Activated CD4-positive, alpha-beta T cell treated with anti-CD3 and anti-CD28 coated beads for 36 hours (primary cell): ENCODE measurements at regions not wholly inside any gene's neighbourhood (a gene's known extent, or its start where the extent isn't known, plus 50 kb on each side); places are given as distances from the start of the nearest gene placed in this dataset.
A peak's percentile ranks its signal among the peaks of the same experiment; 100 is the strongest.

ENCODE experiments used
- ATAC-seq: fragments of 200-7000 bp; cut with Tn5 transposase; one replicate; pipeline ENCODE4 v1.10.0; 2021; ENCODE audit warnings: mild to moderate bottlenecking, moderate library complexity
- CTCF ChIA-PET: fragments of 350-600 bp; sonication (Branson Sonifier 250); formaldehyde crosslinking; loops from one replicate; lab custom pipeline; 2021; ENCODE audit warnings: antibody characterized with exemption; lab: Charles Lee
- POLR2A ChIA-PET: fragments of 350-600 bp; sonication (Branson Sonifier 250); formaldehyde crosslinking; loops from one replicate; lab custom pipeline; 2021; ENCODE audit warnings: antibody characterized with exemption, inconsistent platforms; lab: Charles Lee
- DNase-seq: peaks from one replicate; pipeline ENCODE4 v3.0.0-alpha.2; 2020
- H3K27ac Mint-ChIP-seq: one replicate; pipeline ENCODE4 v1.8.0; 2021; ENCODE audit warnings: mixed read lengths
- H3K27me3 Mint-ChIP-seq: one replicate; pipeline ENCODE4 v1.8.0; 2021; ENCODE audit warnings: mixed read lengths
- H3K36me3 Mint-ChIP-seq: one replicate; pipeline ENCODE4 v1.8.0; 2021; ENCODE audit warnings: low read depth, mixed read lengths
- H3K4me1 Mint-ChIP-seq: one replicate; pipeline ENCODE4 v1.8.0; 2021; ENCODE audit warnings: mixed read lengths
- H3K4me3 Mint-ChIP-seq: one replicate; pipeline ENCODE4 v1.8.0; 2021; ENCODE audit warnings: mild to moderate bottlenecking, moderate library complexity, mixed read lengths
- H3K9me3 Mint-ChIP-seq: one replicate; pipeline ENCODE4 v1.8.0; 2021; ENCODE audit warnings: low read depth, mixed read lengths
- intact Hi-C, 2 experiments: fragments of 100-400 bp; cut with DNase I in 1 of 2; cut with micrococcal nuclease in 1 of 2; formaldehyde crosslinking; loops; one replicate each; pipeline versions ENCODE4 v1.14.2 to v1.15.1; 2022 to 2024; cut with DNase I, micrococcal nuclease

GRCh38 chr15:70154718-70155347, 57.1 kb upstream of the TLE3 start:
- intact Hi-C loops: no loop called here
- Mint-ChIP-seq H3K27me3 (peaks cover 6% of the 10 kb centered on the region), H3K4me1 (no peaks in the 10 kb centered on the region), H3K27ac (no peak overlapping the region), H3K4me3 (no peak overlapping the region), H3K36me3 (no peaks in the 10 kb centered on the region), H3K9me3 (no peaks in the 10 kb centered on the region)
- DNase-seq (no peak), ATAC-seq (no peak)
- POLR2A ChIA-PET: no interaction called here
- CTCF ChIA-PET: interaction anchor here (1.0 kb wide), 1 partner anchor 14 kb away, joined by 4 read pairs; no protein-coding TSS in a partner anchor

GRCh38 chr15:70153921-70154717, 56.4 kb upstream of the TLE3 start:
- ATAC-seq (no peak), DNase-seq (no peak)
- H3K4me3 Mint-ChIP-seq: no peak overlapping the region
- no peaks in the 10 kb centered on the region for H3K36me3 Mint-ChIP-seq
- H3K27me3 Mint-ChIP-seq: peaks cover 4% of the 10 kb centered on the region
- no peaks in the 10 kb centered on the region for H3K4me1 Mint-ChIP-seq
- POLR2A ChIA-PET: no interaction called here
- H3K27ac Mint-ChIP-seq: no peak overlapping the region
- no peaks in the 10 kb centered on the region for H3K9me3 Mint-ChIP-seq
- CTCF ChIA-PET: interaction anchor here (1.0 kb wide), 1 partner anchor 14 kb away, joined by 4 read pairs; no protein-coding TSS in a partner anchor
- intact Hi-C loops: no loop called here

GRCh38 chr15:70152070-70152480, 54.4 kb upstream of the TLE3 start:
- intact Hi-C loops: no loop called here
- no peak overlapping the region for H3K27ac Mint-ChIP-seq
- H3K9me3 Mint-ChIP-seq: no peaks in the 10 kb centered on the region
- ChIA-PET POLR2A (interaction anchor here (0.5 kb wide), 1 partner anchor 231 kb away, joined by 3 read pairs; no protein-coding TSS in a partner anchor), CTCF (no interaction called here)
- peaks cover 6% of the 10 kb centered on the region for H3K27me3 Mint-ChIP-seq
- ATAC-seq: peak; percentile 76
- peak; percentile 28 for DNase-seq
- no peaks in the 10 kb centered on the region for H3K36me3 Mint-ChIP-seq
- no peak overlapping the region for H3K4me3 Mint-ChIP-seq
- no peaks in the 10 kb centered on the region for H3K4me1 Mint-ChIP-seq

GRCh38 chr15:70151462-70151861, 53.7 kb upstream of the TLE3 start:
- H3K4me1 Mint-ChIP-seq: no peaks in the 10 kb centered on the region
- no peak overlapping the region for H3K27ac Mint-ChIP-seq
- no peak for DNase-seq
- H3K27me3 Mint-ChIP-seq: peaks cover 6% of the 10 kb centered on the region
- CTCF ChIA-PET: no interaction called here
- H3K4me3 Mint-ChIP-seq: no peak overlapping the region
- H3K9me3 Mint-ChIP-seq: no peaks in the 10 kb centered on the region
- H3K36me3 Mint-ChIP-seq: no peaks in the 10 kb centered on the region
- POLR2A ChIA-PET: interaction anchor here (0.5 kb wide), 1 partner anchor 231 kb away, joined by 3 read pairs; no protein-coding TSS in a partner anchor
- no peak for ATAC-seq
- intact Hi-C loops: loop anchor here in 1 of 2 experiments (2.0 kb wide), 1 partner anchor 31 kb away; no protein-coding TSS in a partner anchor

GRCh38 chr15:70151003-70151402, 53.3 kb upstream of the TLE3 start:
- H3K27me3 Mint-ChIP-seq: peaks cover 6% of the 10 kb centered on the region
- H3K4me1 Mint-ChIP-seq: no peaks in the 10 kb centered on the region
- CTCF ChIA-PET: interaction anchor here (0.6 kb wide), 1 partner anchor 570 kb away, joined by 3 read pairs; no protein-coding TSS in a partner anchor
- intact Hi-C loops: loop anchor here in 1 of 2 experiments (2.0 kb wide), 1 partner anchor 30 kb away; no protein-coding TSS in a partner anchor
- no peaks in the 10 kb centered on the region for H3K9me3 Mint-ChIP-seq
- POLR2A ChIA-PET: no interaction called here
- no peak overlapping the region for H3K4me3 Mint-ChIP-seq
- no peaks in the 10 kb centered on the region for H3K36me3 Mint-ChIP-seq
- no peak for DNase-seq
- ATAC-seq: no peak
- H3K27ac Mint-ChIP-seq: no peak overlapping the region

GRCh38 chr15:70150405-70150747, 52.7 kb upstream of the TLE3 start:
- ChIA-PET CTCF (no interaction called here), POLR2A (no interaction called here)
- Mint-ChIP-seq H3K36me3 (no peaks in the 10 kb centered on the region), H3K27me3 (peaks cover 6% of the 10 kb centered on the region), H3K27ac (no peak overlapping the region), H3K4me1 (no peaks in the 10 kb centered on the region), H3K9me3 (no peaks in the 10 kb centered on the region), H3K4me3 (no peak overlapping the region)
- DNase-seq: no peak
- no peak for ATAC-seq
- intact Hi-C loops: loop anchor here in 1 of 2 experiments (2.0 kb wide), 1 partner anchor 30 kb away; no protein-coding TSS in a partner anchor

GRCh38 chr15:70149667-70150404, 52.1 kb upstream of the TLE3 start:
- Mint-ChIP-seq H3K9me3 (no peaks in the 10 kb centered on the region), H3K36me3 (no peaks in the 10 kb centered on the region), H3K27ac (no peak overlapping the region), H3K27me3 (peaks cover 8% of the 10 kb centered on the region), H3K4me3 (no peak overlapping the region), H3K4me1 (no peaks in the 10 kb centered on the region)
- ChIA-PET CTCF (no interaction called here), POLR2A (no interaction called here)
- DNase-seq: no peak
- intact Hi-C loops: loop anchor here in 1 of 2 experiments (2.0 kb wide), 1 partner anchor 29 kb away; no protein-coding TSS in a partner anchor
- ATAC-seq: no peak

GRCh38 chr15:70147778-70148177, 50.1 kb upstream of the TLE3 start:
- Mint-ChIP-seq H3K4me3 (no peak overlapping the region), H3K27ac (no peak overlapping the region), H3K4me1 (peaks cover 3% of the 10 kb centered on the region), H3K36me3 (no peaks in the 10 kb centered on the region), H3K9me3 (no peaks in the 10 kb centered on the region), H3K27me3 (peaks cover 22% of the 10 kb centered on the region)
- intact Hi-C loops: no loop called here
- CTCF ChIA-PET: no interaction called here
- POLR2A ChIA-PET: no interaction called here
- DNase-seq (no peak), ATAC-seq (no peak)
